Activated CD4-positive, alpha-beta memory T cell treated with anti-CD3 and anti-CD28 coated beads, Interleukin-2, amount 10 ng/mL, durations not matched to agents 7 days and 5 days (primary cell): ENCODE measurements at regions not wholly inside any gene's neighbourhood (a gene's known extent, or its start where the extent isn't known, plus 50 kb on each side); places are given as distances from the start of the nearest gene placed in this dataset.

Source experiments
- CTCF ChIA-PET: fragments of 350-600 bp; sonication (Branson Sonifier 250); formaldehyde crosslinking; loops from one replicate; lab custom pipeline; 2021; ENCODE audit warnings: antibody characterized with exemption, inconsistent platforms; lab: Charles Lee
- POLR2A ChIA-PET: fragments of 350-600 bp; sonication (Branson Sonifier 250); formaldehyde crosslinking; loops from one replicate; lab custom pipeline; 2021; ENCODE audit warnings: antibody characterized with exemption; lab: Charles Lee
- DNase-seq: peaks from one replicate; pipeline ENCODE4 v3.0.0-alpha.2; 2020
- H3K27ac Mint-ChIP-seq: one replicate; pipeline ENCODE4 v1.8.0; 2021; ENCODE audit warnings: mild to moderate bottlenecking, mixed read lengths
- H3K27me3 Mint-ChIP-seq: one replicate; pipeline ENCODE4 v1.8.0; 2021; ENCODE audit warnings: mixed read lengths
- H3K36me3 Mint-ChIP-seq: one replicate; pipeline ENCODE4 v1.8.0; 2021; ENCODE audit warnings: low read depth, mixed read lengths
- H3K4me1 Mint-ChIP-seq: one replicate; pipeline ENCODE4 v1.8.0; 2021; ENCODE audit warnings: mixed read lengths
- H3K4me3 Mint-ChIP-seq: one replicate; pipeline ENCODE4 v1.8.0; 2021; ENCODE audit warnings: mild to moderate bottlenecking, mixed read lengths
- H3K9me3 Mint-ChIP-seq: one replicate; pipeline ENCODE4 v1.8.0; 2021; ENCODE audit warnings: mixed read lengths

DNA sequence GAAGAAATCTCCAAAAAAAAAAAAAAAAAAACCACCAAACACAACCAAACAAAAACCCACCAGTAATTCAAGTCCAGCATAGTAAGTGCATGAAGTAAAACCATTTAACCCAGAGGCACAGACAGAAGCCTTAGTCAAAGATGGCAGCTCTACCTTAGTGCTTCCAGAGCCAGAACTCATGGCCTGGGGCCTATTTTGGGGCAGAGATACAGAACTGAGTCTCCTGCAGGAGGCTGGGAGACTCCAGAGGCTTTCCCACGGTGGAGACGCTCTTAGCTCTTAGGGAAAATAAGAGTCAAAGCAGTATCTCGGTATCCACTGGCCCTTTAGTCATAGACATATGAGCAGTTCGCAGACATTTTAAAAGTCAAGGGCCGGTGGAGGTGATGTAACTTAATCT, 129.5 kb downstream of the GPX5 start:
- ChIA-PET CTCF (no interaction called here), POLR2A (no interaction called here)
- DNase-seq, result no peak
- H3K4me3 Mint-ChIP-seq, result no peak overlapping the region
- H3K27ac Mint-ChIP-seq, result no peak overlapping the region
- peaks cover 3% of the 10 kb centered on the region for H3K36me3 Mint-ChIP-seq
- peaks cover 22% of the 10 kb centered on the region for H3K4me1 Mint-ChIP-seq
- H3K27me3 Mint-ChIP-seq, result peaks cover 64% of the 10 kb centered on the region
- no peaks in the 10 kb centered on the region for H3K9me3 Mint-ChIP-seq

DNA sequence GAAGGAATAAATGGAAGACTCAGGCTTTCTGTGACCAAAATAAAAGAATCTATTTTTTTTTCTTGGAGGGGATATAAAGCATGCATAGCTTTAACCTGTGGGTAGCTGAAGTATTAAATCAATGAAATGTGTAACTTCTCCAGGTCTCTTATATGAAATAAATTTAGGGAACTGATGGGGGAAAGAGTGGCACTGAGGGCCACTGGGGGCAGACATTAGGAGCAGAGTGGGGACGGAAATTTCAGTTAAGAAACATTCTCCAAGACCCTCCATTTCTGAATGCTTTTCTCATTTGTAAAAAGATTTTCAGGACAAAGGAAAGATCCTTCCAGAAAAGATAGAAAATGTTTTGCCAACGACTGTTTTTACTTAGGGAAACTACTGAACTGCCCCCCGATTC, 131.0 kb downstream of the GPX5 start:
- Mint-ChIP-seq H3K4me1 (peaks cover 22% of the 10 kb centered on the region), H3K4me3 (no peak overlapping the region), H3K27me3 (peaks cover 62% of the 10 kb centered on the region), H3K9me3 (no peaks in the 10 kb centered on the region), H3K36me3 (peaks cover 3% of the 10 kb centered on the region), H3K27ac (no peak overlapping the region)
- DNase-seq, result no peak
- ChIA-PET POLR2A (interaction anchor here (1.0 kb wide), 1 partner anchor 8 kb away, joined by 4 read pairs; no protein-coding TSS in a partner anchor), CTCF (interaction anchor here (1.3 kb wide), 1 partner anchor 8 kb away, joined by 3 read pairs; no protein-coding TSS in a partner anchor)

DNA sequence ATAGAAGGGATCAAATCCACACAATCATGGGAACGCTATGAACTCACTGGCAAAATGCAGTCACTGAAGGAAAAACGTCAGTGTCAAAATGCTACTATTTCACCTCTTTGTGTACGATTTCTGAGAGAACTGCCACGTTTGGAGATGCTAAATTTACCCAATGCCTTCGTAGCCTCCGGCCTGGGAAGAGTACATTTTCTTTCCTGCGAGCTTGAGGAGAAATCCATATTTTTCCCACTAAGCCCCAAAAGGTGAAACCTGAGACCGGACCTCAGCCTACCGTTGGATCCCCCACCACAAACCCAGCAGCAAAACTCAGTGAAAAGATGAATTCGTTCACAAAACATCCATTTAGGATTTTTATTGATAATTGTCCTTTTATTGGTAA, 131.7 kb downstream of the GPX5 start:
- Mint-ChIP-seq H3K27ac (no peak overlapping the region), H3K36me3 (peaks cover 3% of the 10 kb centered on the region), H3K4me3 (peak overlapping the region; percentile 56), H3K9me3 (no peaks in the 10 kb centered on the region), H3K4me1 (peaks cover 22% of the 10 kb centered on the region), H3K27me3 (peaks cover 58% of the 10 kb centered on the region)
- DNase-seq, result no peak
- CTCF ChIA-PET, result interaction anchor here (1.3 kb wide), 1 partner anchor 9 kb away, joined by 3 read pairs; no protein-coding TSS in a partner anchor
- POLR2A ChIA-PET, result interaction anchor here (1.0 to 1.1 kb wide), 2 partner anchors 8 to 168 kb away, joined by 3 to 4 read pairs; no protein-coding TSS in a partner anchor

DNA sequence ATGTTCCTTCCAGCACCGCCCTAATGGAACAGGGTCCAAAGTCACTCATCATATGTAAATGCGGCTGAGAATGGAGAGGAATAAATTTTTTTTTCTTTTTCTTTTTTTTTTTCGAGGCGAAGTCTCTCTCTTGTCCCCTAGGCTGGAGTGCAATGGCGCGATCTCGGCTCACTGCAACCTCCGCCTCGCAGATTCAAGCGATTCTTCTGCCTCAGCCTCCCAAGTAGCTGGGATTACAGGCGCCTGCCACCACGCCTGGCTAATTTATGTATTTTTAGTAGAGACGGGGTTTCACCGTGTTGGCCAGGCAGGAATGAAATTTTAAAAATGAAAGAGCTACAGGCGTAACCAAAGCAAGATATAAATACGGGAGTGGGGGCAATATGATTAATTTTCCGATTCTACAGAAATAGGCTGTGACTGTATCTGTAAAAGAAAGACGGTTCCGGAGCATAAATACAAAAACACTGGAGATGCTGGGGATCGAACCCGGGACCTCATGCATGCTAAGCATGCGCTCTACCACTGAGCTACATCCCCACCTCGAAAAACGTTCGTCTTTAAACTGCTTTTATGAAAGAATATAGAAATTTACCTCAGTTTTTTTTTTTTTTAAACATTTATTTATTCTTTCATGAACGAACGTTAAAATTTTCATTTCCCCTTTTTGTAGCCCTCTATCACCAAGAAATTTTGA, 132.2 kb downstream of the GPX5 start:
- H3K4me3 Mint-ChIP-seq, result peak overlapping the region; percentile 56
- peaks cover 3% of the 10 kb centered on the region for H3K36me3 Mint-ChIP-seq
- peak overlapping the region; percentile 44 for H3K27ac Mint-ChIP-seq
- no peaks in the 10 kb centered on the region for H3K9me3 Mint-ChIP-seq
- peak; percentile 35 for DNase-seq
- POLR2A ChIA-PET, result interaction anchor here (1.0 to 1.1 kb wide), 2 partner anchors 9 to 169 kb away, joined by 3 to 4 read pairs; no protein-coding TSS in a partner anchor
- peaks cover 22% of the 10 kb centered on the region for H3K4me1 Mint-ChIP-seq
- CTCF ChIA-PET, result interaction anchor here (1.3 kb wide), 1 partner anchor 9 kb away, joined by 3 read pairs; no protein-coding TSS in a partner anchor
- peaks cover 60% of the 10 kb centered on the region for H3K27me3 Mint-ChIP-seq

DNA sequence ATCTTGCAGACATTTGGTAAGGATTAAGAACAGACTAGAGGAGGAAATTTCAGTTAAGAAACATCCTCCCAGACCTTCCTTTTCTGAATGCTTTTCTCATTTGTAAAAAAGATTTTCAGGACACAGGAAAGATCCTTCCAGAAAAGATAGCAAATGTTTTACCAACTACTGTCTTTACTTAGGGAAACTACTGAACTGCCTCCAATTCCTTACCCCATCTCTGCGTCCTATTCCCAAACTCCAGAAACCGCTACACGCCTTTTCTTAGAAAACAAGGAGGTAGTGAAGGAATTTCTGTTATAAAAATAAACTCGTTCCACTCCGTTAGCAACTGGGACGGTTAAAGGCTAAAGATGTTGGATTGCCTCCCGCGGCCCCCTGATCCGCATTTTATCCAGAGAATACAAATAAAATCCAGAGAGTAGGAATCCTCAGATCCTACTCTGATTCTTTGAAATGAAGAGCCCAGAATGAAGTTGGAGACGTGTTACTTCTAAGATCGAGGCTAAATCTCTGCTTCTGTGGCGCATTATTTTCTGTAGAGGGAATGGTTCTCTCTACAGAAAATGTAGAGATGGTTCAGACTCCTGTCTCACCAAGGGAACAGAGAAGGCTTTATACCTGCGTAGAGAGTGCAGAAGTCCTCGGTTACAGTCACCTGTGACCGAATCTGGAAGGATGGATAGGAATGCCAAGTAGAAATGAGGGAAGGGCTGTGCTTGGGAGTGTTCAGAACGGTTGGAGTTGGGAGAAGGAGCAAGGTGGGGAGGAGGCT, 133.0 kb downstream of the GPX5 start:
- peaks cover 3% of the 10 kb centered on the region for H3K36me3 Mint-ChIP-seq
- ChIA-PET CTCF (no interaction called here), POLR2A (interaction anchor here (1.1 kb wide), 1 partner anchor 170 kb away, joined by 3 read pairs; no protein-coding TSS in a partner anchor)
- DNase-seq, result no peak
- H3K27me3 Mint-ChIP-seq, result peaks cover 60% of the 10 kb centered on the region
- peak overlapping the region; percentile 55 for H3K4me3 Mint-ChIP-seq
- H3K4me1 Mint-ChIP-seq, result peaks cover 22% of the 10 kb centered on the region
- no peaks in the 10 kb centered on the region for H3K9me3 Mint-ChIP-seq
- peak overlapping the region; percentile 44 for H3K27ac Mint-ChIP-seq

DNA sequence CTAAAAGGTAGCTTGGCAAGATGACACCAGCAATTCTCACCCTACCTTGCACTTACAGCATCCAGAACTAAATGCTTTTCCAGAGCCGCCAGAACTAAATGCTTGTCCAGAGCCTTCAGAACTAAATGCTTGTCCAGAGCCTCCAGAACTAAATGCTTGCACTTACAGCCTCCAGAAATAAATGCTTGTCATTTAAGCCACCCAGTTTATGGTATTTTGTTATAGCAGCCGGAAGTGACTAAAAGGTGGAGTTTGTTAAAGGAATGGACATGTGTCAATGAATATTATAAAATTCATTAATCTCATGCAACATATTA, 133.5 kb downstream of the GPX5 start:
- H3K27me3 Mint-ChIP-seq, result peaks cover 58% of the 10 kb centered on the region
- no peak overlapping the region for H3K4me3 Mint-ChIP-seq
- H3K9me3 Mint-ChIP-seq, result no peaks in the 10 kb centered on the region
- ChIA-PET CTCF (no interaction called here), POLR2A (no interaction called here)
- no peak for DNase-seq
- H3K27ac Mint-ChIP-seq, result no peak overlapping the region
- H3K4me1 Mint-ChIP-seq, result peaks cover 22% of the 10 kb centered on the region
- H3K36me3 Mint-ChIP-seq, result peaks cover 3% of the 10 kb centered on the region

DNA sequence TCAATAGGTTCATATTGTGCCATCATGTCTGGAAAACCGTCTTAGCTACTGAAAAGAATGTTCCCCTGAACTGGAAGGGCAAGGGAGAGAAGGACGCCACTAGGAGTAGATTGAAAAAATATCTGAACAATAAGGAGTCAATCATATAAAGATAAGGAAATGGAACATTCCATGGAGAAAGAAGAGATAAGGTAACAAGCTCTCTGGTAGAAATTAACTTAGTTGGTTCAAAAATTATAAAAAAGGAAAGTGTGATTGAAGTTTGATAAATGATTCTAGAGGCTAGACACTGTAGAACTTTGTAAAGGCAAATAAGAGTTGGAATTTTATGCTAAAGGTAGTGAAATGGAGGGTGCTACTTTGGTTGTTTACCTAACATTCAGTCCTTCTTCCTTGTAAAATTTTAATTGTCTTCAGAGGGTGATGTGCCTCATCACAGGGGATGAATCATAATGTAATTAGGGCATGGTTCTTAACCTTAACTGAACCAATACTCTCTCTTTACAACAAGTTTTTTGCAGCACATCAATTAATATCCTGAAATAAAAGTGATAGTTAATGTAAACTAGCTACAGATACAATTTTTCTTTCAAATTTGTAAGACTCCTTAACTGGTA, 135.5 kb downstream of the GPX5 start:
- H3K4me1 Mint-ChIP-seq, result peaks cover 22% of the 10 kb centered on the region
- ChIA-PET POLR2A (no interaction called here), CTCF (no interaction called here)
- no peaks in the 10 kb centered on the region for H3K9me3 Mint-ChIP-seq
- H3K36me3 Mint-ChIP-seq, result peaks cover 3% of the 10 kb centered on the region
- H3K27ac Mint-ChIP-seq, result no peak overlapping the region
- H3K27me3 Mint-ChIP-seq, result peaks cover 53% of the 10 kb centered on the region
- no peak overlapping the region for H3K4me3 Mint-ChIP-seq
- no peak for DNase-seq

DNA sequence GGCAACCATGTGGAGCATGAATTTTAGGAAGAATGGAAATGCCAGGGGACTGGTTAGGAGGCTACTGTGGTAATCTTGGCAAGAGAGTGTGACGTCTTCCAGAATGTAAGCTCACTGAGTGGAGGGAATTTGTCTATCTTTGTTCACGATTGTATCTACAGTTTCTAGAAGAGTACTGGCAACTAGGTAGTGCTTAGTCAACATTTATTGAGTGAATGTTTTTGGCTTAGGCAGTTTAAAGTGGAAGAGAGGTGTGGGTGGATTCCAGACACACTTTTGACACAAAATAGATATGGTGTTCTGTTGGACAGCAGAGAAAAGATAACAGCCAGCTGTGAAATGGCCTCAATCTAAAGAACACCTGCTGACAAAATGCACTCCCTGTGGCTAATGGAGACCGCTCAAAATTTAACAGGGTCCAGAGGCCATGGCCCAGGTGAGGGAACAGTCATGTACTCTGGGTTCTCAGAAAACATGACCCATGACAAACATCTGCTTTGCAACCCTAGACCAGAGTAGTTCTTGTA, 139.3 kb downstream of the GPX5 start:
- H3K9me3 Mint-ChIP-seq, result no peaks in the 10 kb centered on the region
- DNase-seq, result no peak
- ChIA-PET CTCF (no interaction called here), POLR2A (interaction anchor here (0.7 kb wide), 1 partner anchor 616 kb away, joined by 3 read pairs; no protein-coding TSS in a partner anchor)
- H3K4me1 Mint-ChIP-seq, result no peaks in the 10 kb centered on the region
- peaks cover 23% of the 10 kb centered on the region for H3K27me3 Mint-ChIP-seq
- no peak overlapping the region for H3K27ac Mint-ChIP-seq
- no peaks in the 10 kb centered on the region for H3K36me3 Mint-ChIP-seq
- H3K4me3 Mint-ChIP-seq, result no peak overlapping the region

DNA sequence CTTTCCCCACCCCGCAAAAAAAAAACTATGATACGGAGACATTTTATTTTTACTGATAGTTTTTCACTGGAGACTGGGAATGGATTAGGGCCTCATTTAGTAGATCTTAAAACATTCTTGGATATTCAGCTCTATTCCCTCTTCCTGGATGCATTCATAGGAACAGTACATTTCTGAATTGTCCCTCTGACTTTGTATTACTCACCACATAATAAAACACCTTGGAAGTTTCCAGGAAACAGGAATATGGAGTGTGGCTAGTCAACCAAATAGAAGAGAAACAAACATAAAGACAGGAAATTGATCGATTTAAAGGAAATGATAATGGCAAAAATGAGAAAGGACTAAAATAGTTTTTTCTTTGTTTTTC, 147.7 kb downstream of the GPX5 start:
- Mint-ChIP-seq H3K27me3 (peaks cover 42% of the 10 kb centered on the region), H3K36me3 (no peaks in the 10 kb centered on the region), H3K9me3 (no peaks in the 10 kb centered on the region), H3K4me3 (no peak overlapping the region), H3K27ac (no peak overlapping the region), H3K4me1 (peaks cover 14% of the 10 kb centered on the region)
- ChIA-PET CTCF (no interaction called here), POLR2A (no interaction called here)
- DNase-seq, result no peak

DNA sequence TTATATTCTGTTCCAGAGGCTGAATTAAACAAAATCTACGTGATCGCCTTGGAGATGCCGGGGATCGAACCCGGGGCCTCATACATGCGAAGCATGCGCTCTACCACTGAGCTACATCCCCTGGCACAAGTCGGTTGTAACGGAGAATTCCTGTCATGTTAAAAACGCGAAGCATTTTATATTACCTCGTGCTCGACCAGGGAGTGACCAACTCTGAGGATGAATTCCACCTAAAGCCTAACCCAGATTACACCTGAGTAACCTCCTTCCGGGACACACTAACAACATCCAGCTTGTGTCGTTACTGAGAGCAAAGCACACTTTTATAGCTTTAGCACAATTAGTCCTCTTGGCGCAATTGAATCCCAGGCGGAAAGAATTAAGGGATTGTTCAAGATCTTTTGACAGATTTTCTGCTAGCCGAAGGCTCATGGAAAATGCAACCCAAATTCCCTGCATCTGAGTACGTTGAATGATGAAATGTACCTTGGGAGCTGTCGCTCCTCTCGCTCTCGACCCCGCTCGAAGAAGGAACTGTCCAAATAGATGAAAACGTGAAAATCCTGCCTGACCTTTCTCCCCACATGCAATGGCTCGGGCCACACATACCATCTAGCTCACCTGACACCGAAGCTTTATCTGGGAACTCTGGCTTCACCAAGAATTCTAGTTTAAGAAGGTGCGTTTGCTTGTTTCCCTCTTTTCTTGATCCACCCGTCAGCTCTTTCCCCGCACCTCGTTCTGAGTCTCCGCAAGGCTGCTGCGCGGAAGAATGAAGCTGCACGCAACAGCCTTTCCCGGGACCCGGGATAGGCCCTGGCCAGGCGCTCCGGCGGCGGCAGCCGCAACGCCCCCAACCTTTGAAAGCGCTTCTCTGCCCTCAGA, 148.3 kb downstream of the GPX5 start:
- no peak overlapping the region for H3K27ac Mint-ChIP-seq
- peaks cover 44% of the 10 kb centered on the region for H3K27me3 Mint-ChIP-seq
- no peaks in the 10 kb centered on the region for H3K36me3 Mint-ChIP-seq

DNA sequence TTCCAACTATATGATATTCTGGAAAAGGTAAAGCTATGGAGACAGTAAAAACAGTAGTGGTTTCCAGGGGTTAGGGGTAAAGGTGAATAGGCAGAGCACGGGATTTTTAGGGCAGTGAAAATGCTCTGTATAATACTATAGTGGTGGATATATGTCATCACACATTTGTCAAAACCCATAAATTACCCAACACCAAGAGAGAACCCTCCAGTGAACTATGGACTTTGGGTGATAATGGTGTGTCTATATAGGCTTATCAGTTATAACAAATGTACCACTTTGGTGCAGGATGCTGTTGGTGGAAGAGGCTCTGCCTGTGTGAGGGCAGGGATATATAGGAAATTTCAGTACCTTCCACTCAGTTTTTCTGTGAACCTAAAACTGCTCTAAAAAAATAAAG, 149.9 kb downstream of the GPX5 start:
- POLR2A ChIA-PET, result interaction anchor here (1.0 kb wide), 1 partner anchor 9 kb away, joined by 3 read pairs; no protein-coding TSS in a partner anchor
- Mint-ChIP-seq H3K4me1 (peaks cover 14% of the 10 kb centered on the region), H3K27me3 (peaks cover 49% of the 10 kb centered on the region), H3K4me3 (no peak overlapping the region), H3K36me3 (no peaks in the 10 kb centered on the region), H3K27ac (no peak overlapping the region), H3K9me3 (no peaks in the 10 kb centered on the region)
- CTCF ChIA-PET, result no interaction called here
- no peak for DNase-seq

More for the DNA sequence above, 148.3 kb downstream of the GPX5 start:
- H3K9me3 Mint-ChIP-seq, result no peaks in the 10 kb centered on the region
- DNase-seq, result peak; percentile 23
- ChIA-PET CTCF (no interaction called here), POLR2A (no interaction called here)
- peak overlapping the region; percentile 62 for H3K4me3 Mint-ChIP-seq
- H3K4me1 Mint-ChIP-seq, result peaks cover 14% of the 10 kb centered on the region

DNA sequence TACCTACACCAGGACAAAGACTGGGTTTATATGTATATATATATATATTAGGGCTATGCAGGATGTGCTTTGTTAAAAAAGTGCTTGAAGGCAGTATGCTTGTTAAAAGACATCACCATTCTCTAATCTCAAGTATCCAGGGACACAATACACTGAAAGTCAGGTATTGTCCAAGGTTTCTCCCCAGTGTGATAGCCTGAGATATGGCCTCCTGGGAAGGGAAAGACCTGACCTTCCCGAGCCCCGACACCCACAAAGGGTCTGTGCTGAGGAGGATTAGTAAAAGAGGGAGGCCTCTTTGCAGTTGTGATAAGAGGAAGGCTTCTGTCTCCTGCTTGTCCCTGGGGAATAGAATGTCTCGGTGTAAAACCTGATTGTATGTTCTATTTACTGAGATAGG, 156.9 kb downstream of the GPX5 start:
- POLR2A ChIA-PET, result no interaction called here

More for the DNA sequence above, 156.9 kb downstream of the GPX5 start:
- H3K27ac Mint-ChIP-seq, result no peak overlapping the region
- CTCF ChIA-PET, result no interaction called here
- H3K4me3 Mint-ChIP-seq, result no peak overlapping the region
- H3K9me3 Mint-ChIP-seq, result no peaks in the 10 kb centered on the region
- DNase-seq, result no peak
- H3K4me1 Mint-ChIP-seq, result peaks cover 25% of the 10 kb centered on the region
- H3K36me3 Mint-ChIP-seq, result no peaks in the 10 kb centered on the region
- H3K27me3 Mint-ChIP-seq, result peaks cover 59% of the 10 kb centered on the region
